Ammon's horn (tissue), 1 donor: ENCODE measurements at regions not wholly inside any gene's neighbourhood (a gene's known extent, or its start where the extent isn't known, plus 50 kb on each side); places are given as distances from the start of the nearest gene placed in this dataset.
"Not testable (repeated sequence)": the region's sequence is repeated elsewhere in the genome, so short reads cannot be mapped to it uniquely, and the experiment has no call there.

Experiments
- DNase-seq: peaks from one replicate; pipeline ENCODE4 v3.0.0-alpha.2; 2016; ENCODE audit warnings: low spot score

GRCh38 chr16:72657164-72657563, 390.8 kb downstream of the ZFHX3 start:
- no peak for DNase-seq

GRCh38 chr16:72654535-72654934, 393.4 kb downstream of the ZFHX3 start:
- DNase-seq = no peak

DNA sequence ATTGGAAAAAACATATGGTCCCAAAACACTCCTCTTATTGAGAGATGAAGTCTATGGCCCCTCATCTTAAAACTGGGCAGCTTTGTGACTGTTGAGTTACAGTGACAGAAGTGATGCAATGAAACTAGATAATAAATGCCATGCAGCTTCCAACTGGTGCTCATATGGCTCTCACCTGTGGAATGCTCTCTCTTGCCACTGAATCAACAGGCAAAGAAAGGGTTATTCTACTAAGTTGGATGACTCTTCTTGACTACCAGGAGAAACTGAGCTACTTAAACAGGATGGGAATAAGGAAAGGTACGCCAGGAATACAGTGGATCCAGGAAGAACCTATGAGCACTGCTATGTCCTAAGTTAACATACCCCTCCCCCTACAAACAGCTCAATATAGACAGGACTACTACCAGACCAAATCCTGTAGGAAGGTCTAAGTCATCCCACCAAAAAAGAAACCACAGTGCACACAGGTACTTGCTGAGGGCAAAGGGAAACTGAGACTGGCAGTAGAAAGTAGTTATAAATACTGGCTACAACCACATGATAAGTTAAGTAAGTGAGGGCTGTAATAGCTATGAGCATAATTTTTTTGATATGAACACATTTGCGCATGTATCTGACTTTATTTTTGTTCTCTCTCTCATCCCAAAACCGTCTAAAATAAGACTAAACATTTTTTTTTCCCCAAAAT, 398.5 kb downstream of the ZFHX3 start:
- no peak for DNase-seq

DNA sequence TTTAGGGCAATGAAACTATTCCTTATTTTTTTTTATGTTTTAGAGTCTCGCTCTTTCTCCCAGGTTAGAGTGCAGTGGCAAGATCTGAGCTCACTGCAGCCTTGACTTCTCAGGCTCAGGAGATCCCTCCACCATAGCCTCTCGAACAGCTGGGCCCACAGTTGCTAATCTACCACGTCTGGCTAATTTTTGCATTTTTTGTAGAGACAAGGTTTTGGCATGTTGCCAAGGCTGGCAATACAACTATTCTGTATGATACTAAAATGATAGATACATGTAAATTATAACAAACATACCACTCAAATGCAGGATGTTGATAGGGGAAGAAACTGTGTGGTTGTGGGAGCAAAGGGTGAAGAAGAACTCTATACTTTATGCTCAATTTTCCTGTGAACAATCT, 401.3 kb downstream of the ZFHX3 start:
- no peak for DNase-seq

GRCh38 chr16:72645538-72645937, 402.4 kb downstream of the ZFHX3 start:
- no peak for DNase-seq

GRCh38 chr16:72644911-72645310, 403.0 kb downstream of the ZFHX3 start:
- no peak for DNase-seq

GRCh38 chr16:72639494-72639893, 408.4 kb downstream of the ZFHX3 start:
- DNase-seq = no peak

DNA sequence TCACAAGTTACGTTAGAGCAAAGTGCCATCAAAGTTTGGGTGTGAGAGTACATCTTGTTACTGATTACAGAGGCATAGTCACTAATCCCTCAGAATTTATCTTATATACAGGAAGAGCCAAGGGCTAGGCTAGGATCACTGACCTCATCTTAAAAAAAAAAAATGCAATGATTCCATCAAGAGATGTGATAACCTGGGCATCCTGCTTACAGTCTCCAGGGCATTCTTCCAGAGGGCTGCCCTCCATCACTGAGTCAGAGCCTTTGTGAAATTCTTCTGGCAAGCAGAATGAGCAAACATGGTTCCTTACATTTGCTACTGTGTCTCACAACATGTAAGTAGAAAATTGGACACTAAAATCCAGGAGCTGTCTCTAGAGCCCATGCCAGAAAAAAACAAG, 410.6 kb downstream of the ZFHX3 start:
- DNase-seq = no peak

DNA sequence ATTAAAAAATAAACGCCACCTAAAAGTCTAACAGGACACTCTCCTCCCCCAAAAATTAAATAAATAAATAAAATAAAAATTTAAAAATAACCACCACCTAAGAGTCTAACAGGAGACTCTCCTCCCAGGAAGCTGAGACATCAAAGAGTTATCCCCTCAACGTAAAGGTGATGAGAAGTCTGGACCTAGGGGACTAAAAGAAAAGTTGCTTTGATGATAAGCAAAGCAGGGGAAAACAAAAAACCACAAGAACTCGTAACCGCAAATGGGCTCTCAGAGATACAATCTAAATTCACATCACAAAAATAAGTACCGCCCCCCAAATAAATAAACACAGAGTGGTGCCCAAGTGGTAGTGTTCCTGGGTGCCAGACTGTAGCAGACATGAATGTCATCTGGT, 412.2 kb downstream of the ZFHX3 start:
- DNase-seq = no peak

- DNase-seq = no peak
Observed at GRCh38 chr16:72635104-72635503, 412.8 kb downstream of the ZFHX3 start.

GRCh38 chr16:72627182-72627896, 420.6 kb downstream of the ZFHX3 start:
- not testable (repeated sequence) for DNase-seq

DNA sequence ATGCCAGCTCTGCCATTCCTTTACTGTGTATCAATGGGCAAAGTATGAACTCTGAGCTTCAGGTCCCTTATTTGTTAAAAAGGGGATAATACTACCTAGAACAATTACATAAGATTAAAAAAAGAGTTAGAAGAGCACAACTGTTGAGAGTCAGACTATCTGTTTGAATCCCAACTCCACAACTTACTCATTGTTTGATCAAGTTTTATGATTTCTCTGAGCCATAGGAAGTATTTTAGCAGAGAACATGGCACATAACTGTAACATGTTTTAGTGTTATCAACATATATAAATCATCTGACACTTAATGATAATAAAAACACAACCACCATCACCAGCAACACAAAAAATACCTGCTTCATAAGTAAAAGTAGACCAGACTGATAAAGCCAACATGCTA, 421.3 kb downstream of the ZFHX3 start:
- no peak for DNase-seq

DNA sequence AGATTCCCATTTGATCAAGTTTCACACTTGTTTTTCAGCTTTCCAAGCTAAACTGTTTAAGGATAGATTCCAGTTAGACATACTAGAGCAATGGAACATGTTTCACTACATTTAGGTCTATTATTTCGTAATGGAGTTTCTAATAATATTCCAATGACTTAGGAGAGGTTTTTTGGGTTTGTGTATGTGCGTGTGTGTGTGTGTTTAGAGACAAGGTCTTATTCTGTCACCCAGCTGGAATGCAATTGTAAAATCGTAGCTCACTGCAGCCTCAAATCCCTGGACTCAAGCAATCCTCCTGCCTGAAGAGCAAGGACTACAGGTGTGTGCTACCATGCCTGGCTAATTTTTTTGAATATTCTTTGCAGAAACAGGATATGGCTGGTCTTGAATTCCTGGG, 426.3 kb downstream of the ZFHX3 start:
- no peak for DNase-seq

DNA sequence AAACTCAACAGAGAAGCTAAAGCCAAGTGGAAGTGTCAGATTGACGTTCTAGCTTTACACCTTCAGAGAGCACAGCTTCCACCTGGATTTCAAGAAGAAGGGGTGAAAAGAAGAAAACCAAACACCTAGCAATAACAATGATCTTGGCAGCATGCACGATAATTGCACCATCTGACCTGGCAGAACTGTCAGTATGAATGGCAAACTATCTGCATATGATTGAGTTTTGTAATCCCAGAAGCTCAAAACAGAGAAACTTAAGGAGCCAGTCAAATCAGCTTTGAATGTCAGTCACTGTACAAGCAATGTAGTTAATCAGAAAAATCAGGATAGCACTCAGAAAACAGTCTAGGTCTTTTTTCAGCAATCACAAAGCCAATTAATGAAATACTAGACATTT, 427.1 kb downstream of the ZFHX3 start:
- DNase-seq = no peak

DNA sequence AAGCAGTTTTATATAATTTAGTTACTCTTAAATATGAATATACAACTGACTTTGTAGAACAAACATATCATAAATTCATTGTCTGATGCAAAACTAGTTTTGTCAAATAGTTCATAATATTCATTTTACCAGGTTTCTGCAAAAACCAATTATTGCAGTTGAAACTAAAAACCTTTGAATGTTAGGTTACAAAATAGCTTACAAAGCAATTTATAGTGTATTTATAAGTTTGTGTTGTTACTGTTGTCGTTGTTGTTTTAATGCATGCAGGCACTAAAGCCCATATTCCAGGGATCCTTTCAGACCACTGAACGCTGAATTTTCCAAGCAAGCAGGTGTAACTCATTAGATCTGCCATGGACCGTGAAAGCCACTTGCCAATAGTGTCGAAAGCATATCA, 427.6 kb downstream of the ZFHX3 start:
- no peak for DNase-seq

DNA sequence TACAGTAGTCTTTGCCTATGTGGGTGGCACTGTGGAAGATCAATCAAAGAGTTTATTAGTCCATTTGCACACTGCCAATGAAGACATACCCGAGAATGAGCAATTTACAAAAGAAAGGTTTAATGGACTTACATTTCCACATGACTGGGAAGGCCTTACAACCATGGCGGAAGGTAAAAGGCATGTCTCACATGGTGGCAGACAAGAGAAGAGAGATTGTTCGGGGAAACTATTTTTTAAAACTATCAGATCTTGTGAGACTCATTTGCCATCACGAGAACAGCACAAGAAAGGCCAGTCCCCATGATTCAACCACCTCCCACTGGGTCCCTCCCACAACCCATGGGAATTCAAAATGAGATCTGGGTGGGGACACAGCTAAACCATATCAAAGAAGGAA, 432.1 kb downstream of the ZFHX3 start:
- DNase-seq = no peak

DNA sequence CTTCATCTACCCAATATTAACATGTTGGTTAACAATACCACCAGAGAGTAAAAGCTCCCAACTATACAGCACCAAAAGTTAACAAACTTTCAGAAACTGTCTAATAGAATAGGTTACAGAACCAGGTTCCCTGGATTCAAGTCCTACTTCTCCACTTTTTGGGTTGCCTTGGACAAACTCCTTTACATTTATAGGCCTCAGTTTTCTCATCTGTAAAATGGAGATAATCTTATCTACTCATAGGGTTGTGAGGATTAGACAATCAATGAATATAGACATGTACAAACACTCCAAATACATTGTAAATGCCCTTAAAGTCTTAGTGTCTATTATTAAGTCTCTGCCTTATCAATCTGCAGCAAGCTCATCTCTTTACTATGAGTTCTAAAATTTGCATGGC, 435.2 kb downstream of the ZFHX3 start:
- no peak for DNase-seq

GRCh38 chr16:72612256-72612655, 435.7 kb downstream of the ZFHX3 start:
- DNase-seq = no peak

- DNase-seq = no peak
Observed at GRCh38 chr16:72609933-72610332, 438.0 kb upstream of the PMFBP1 start.

GRCh38 chr16:72609066-72609465, 437.1 kb upstream of the PMFBP1 start:
- DNase-seq = no peak

- DNase-seq = no peak
Observed at GRCh38 chr16:72604375-72604774, 432.4 kb upstream of the PMFBP1 start.

DNA sequence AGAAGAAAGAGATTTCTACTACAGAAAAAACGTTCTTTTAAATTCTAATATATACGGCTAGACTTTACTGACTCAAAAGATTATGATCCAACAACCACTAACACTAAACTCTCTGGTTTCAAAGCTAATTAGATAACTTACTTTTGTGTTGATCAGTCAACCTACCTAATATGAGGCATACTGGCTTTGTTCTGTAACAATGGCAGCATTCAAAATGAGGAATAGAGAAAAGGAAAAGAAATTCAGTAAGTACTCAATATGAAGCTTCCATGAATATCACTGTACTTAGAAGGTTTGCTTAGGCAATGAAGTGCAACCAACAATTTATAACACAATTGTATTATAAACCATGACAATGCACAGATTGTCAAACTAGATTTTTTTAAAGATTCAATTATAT, 430.5 kb upstream of the PMFBP1 start:
- no peak for DNase-seq

- DNase-seq = no peak
Observed at GRCh38 chr16:72598696-72599095, 426.7 kb upstream of the PMFBP1 start.

- DNase-seq = no peak
Observed at GRCh38 chr16:72597938-72598337, 426.0 kb upstream of the PMFBP1 start.
